A549 (cell line): ENCODE measurements at regions not wholly inside any gene's neighbourhood (a gene's known extent, or its start where the extent isn't known, plus 50 kb on each side); places are given as distances from the start of the nearest gene placed in this dataset.

Experiments
- ATAC-seq, 2 experiments: fragments of 200-7000 bp in 1 of 2; fragments of >200 bp in 1 of 2; cut with Nextera tagmentation in 1 of 2; cut with Tn5 transposase in 1 of 2; 3 replicates each; pipeline versions ENCODE4 v1.8.0 to v1.9.1; 2018 to 2020; ENCODE audit warnings: mild to moderate bottlenecking in 1 of 2, moderate library complexity in 1 of 2
- CTCF ChIA-PET: fragments of 300-600 bp; sonication (Branson Sonifier 250); formaldehyde crosslinking; extraction: SDS; loops from one replicate; lab custom pipeline; 2021; ENCODE audit warnings: antibody characterized with exemption, inconsistent platforms; lab: Yijun Ruan, JAX
- POLR2A ChIA-PET: fragments of 350-600 bp; formaldehyde crosslinking; extraction: SDS; loops from one replicate; lab custom pipeline; 2021; ENCODE audit warnings: antibody characterized with exemption, inconsistent platforms; lab: Yijun Ruan, JAX
- DNase-seq, 2 experiments: peaks; one replicate each; pipeline versions ENCODE4 v3.0.0 to v3.0.0-alpha.2; 2011 to 2016; ENCODE audit warnings: low read depth in 1 of 2, low spot score in 1 of 2
- FAIRE-seq: peaks from 2 replicates; lab custom pipeline; 2011; peaks lifted over from hg19 to GRCh38; lab: Jason Lieb, UNC
- H3K27ac ChIP-seq, 2 experiments: fragments of >200 bp; sonication (Bioruptor Twin); formaldehyde crosslinking; 3 replicates each; pipeline ENCODE4 v1.5.1; 2016 to 2017
- H3K4me1 ChIP-seq: fragments of >200 bp; sonication (Bioruptor Twin); formaldehyde crosslinking; 3 replicates; pipeline ENCODE4 v1.6.1; 2016
- H3K4me2 ChIP-seq: fragments of >200 bp; sonication (Bioruptor Twin); formaldehyde crosslinking; 3 replicates; pipeline ENCODE4 v1.6.1; 2016
- H3K4me3 ChIP-seq: fragments of >200 bp; sonication (Bioruptor Twin); formaldehyde crosslinking; 3 replicates; pipeline ENCODE4 v1.5.1; 2016
- H3K9me3 ChIP-seq: fragments of >200 bp; sonication (Bioruptor Twin); formaldehyde crosslinking; 3 replicates; pipeline ENCODE4 v1.6.1; 2016
- BCL3 ChIP-seq: fragments of >200 bp; sonication (Bioruptor Twin); formaldehyde crosslinking; IDR thresholded peaks from 3 replicates; pipeline ENCODE4 v1.6.1; 2016
- CBX2 ChIP-seq: fragments of 200-600 bp; sonication (generic); IDR thresholded peaks from 2 replicates; pipeline ENCODE4 v1.6.1; 2016; ENCODE audit warnings: low read depth, mild to moderate bottlenecking, borderline replicate concordance
- CBX8 ChIP-seq: fragments of 200-600 bp; sonication (generic); IDR thresholded peaks from 2 replicates; pipeline ENCODE4 v1.6.1; 2016
- CHD4 ChIP-seq: fragments of 200-600 bp; sonication (generic); IDR thresholded peaks from 2 replicates; pipeline ENCODE4 v1.6.1; 2016; ENCODE audit warnings: antibody characterized with exemption, mild to moderate bottlenecking, borderline replicate concordance
- CTCF ChIP-seq: fragments of >200 bp; sonication (Bioruptor Twin); formaldehyde crosslinking; IDR thresholded peaks from 3 replicates; pipeline ENCODE4 v1.5.1; 2016
- EHMT2 ChIP-seq: fragments of 200-600 bp; sonication (generic); IDR thresholded peaks from 2 replicates; pipeline ENCODE4 v1.6.1; 2016; ENCODE audit warnings: antibody characterized with exemption, low read depth, mild to moderate bottlenecking, moderate library complexity
- FOXS1 ChIP-seq: fragments of 250-450 bp; sonication (Bioruptor Pico); IDR thresholded peaks from 2 replicates; pipeline ENCODE4 v1.5.0; 2020; ENCODE audit warnings: mild to moderate bottlenecking, moderate library complexity
- GATA3 ChIP-seq: IDR thresholded peaks from 2 replicates; pipeline ENCODE4 v1.6.1; 2012; ENCODE audit warnings: borderline replicate concordance
- HEYL ChIP-seq: fragments of 250-450 bp; sonication (Bioruptor Pico); IDR thresholded peaks from 2 replicates; pipeline ENCODE4 v1.8.0; 2021; ENCODE audit warnings: mild to moderate bottlenecking, moderate library complexity
- HOXB5 ChIP-seq: fragments of 250-450 bp; sonication (Bioruptor Pico); IDR thresholded peaks from 2 replicates; pipeline ENCODE4 v1.5.0; 2020; ENCODE audit warnings: mild to moderate bottlenecking, moderate library complexity
- KDM1A ChIP-seq: fragments of 200-600 bp; sonication (generic); IDR thresholded peaks from 2 replicates; pipeline ENCODE4 v1.6.1; 2016; ENCODE audit warnings: low read depth, mild to moderate bottlenecking
- MAX ChIP-seq: IDR thresholded peaks from 2 replicates; pipeline ENCODE4 v1.6.1; 2012
- MAZ ChIP-seq: fragments of 150-350 bp; IDR thresholded peaks from 2 replicates; pipeline ENCODE4 v1.6.1; 2014; ENCODE audit warnings: antibody characterized with exemption, low read depth, low read length, borderline replicate concordance
- MYC ChIP-seq: IDR thresholded peaks from 2 replicates; pipeline ENCODE4 v1.6.1; 2012; ENCODE audit warnings: mild to moderate bottlenecking, inconsistent platforms, low read length, improper control_type of control experiment, borderline replicate concordance
- NFE2L2 ChIP-seq: fragments of 150-350 bp; conservative IDR thresholded peaks from 2 replicates; pipeline ENCODE4 v1.6.1; 2014; ENCODE audit warnings: low read length
- PHF8 ChIP-seq: fragments of 200-600 bp; sonication (generic); IDR thresholded peaks from 2 replicates; pipeline ENCODE4 v1.6.1; 2016; ENCODE audit warnings: low read depth, mild to moderate bottlenecking, antibody characterized with exemption, moderate library complexity, borderline replicate concordance
- RAD21 ChIP-seq, 2 experiments: fragments of >200 bp in 1 of 2; sonication (Bioruptor Twin) in 1 of 2; formaldehyde crosslinking in 1 of 2; IDR thresholded peaks in 1 of 2; conservative IDR thresholded peaks in 1 of 2; 2 replicates in 1 of 2; 3 replicates in 1 of 2; pipeline ENCODE4 v1.6.1; 2012 to 2018; ENCODE audit warnings: inconsistent platforms in 1 of 2
- RARB ChIP-seq: fragments of 250-450 bp; sonication (Bioruptor Pico); IDR thresholded peaks from 2 replicates; pipeline ENCODE4 v1.8.0; 2021; ENCODE audit warnings: mild to moderate bottlenecking, moderate library complexity
- SREBF2 ChIP-seq: fragments of 450-650 bp; IDR thresholded peaks from 2 replicates; pipeline ENCODE4 v1.6.1; 2014; ENCODE audit warnings: mild to moderate bottlenecking, moderate library complexity
- ZFP36 ChIP-seq: fragments of 450-650 bp; IDR thresholded peaks from 2 replicates; pipeline ENCODE4 v1.6.1; 2014; ENCODE audit warnings: borderline replicate concordance; ENCODE audit not compliant: partially characterized antibody
- WGBS: methylation state at CpG from one replicate; pipeline ENCODE4 v1.1.6; 2017; ENCODE audit errors: missing lambda C conversion rate; 5-methylcytosine and 5-hydroxymethylcytosine counted together
- TF ChIP-seq, protein P1 (sequence below): fragments of 250-450 bp; sonication (Bioruptor Pico); IDR thresholded peaks from 2 replicates; pipeline ENCODE4 v1.5.0; 2021; ENCODE audit warnings: mild to moderate bottlenecking, moderate library complexity, borderline replicate concordance
- TF ChIP-seq, protein P2 (sequence below): fragments of 200-600 bp; sonication (generic); IDR thresholded peaks from 2 replicates; pipeline ENCODE4 v1.6.1; 2016; ENCODE audit warnings: antibody characterized with exemption, mild to moderate bottlenecking, moderate library complexity
- TF ChIP-seq, protein P3 (sequence below): IDR thresholded peaks from 2 replicates; pipeline ENCODE4 v1.6.1; 2012

DNA sequence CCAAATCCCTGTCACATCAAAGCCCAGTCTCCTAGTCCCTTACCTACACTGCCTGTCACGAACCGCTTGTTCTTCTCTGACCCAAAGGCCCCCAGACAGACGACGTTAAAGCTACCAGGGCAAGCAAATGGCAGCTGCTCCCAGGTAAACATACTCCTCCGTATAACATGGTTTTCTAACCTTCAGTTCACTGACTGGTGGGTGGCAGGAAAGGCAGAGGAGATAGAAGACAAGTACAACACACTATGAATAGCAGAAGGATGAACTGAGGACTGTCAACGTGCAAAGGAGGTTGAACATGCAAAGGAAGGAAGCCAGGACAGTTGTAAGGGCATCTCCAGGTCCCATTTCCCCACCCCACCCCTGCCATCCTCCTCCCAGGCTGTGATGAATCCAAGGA is 449.8 kb downstream of the SHISA9 start:
- no peak overlapping the region for H3K27ac ChIP-seq
- no peaks in the 10 kb centered on the region for H3K4me1 ChIP-seq
- no peak for FAIRE-seq
- ChIA-PET CTCF (no interaction called here), POLR2A (no interaction called here)
- H3K9me3 ChIP-seq, result no peaks in the 10 kb centered on the region
- WGBS, result 9% methylated on average over 6 of the region's 6 CpGs
- TF ChIP-seq, protein P1, sequence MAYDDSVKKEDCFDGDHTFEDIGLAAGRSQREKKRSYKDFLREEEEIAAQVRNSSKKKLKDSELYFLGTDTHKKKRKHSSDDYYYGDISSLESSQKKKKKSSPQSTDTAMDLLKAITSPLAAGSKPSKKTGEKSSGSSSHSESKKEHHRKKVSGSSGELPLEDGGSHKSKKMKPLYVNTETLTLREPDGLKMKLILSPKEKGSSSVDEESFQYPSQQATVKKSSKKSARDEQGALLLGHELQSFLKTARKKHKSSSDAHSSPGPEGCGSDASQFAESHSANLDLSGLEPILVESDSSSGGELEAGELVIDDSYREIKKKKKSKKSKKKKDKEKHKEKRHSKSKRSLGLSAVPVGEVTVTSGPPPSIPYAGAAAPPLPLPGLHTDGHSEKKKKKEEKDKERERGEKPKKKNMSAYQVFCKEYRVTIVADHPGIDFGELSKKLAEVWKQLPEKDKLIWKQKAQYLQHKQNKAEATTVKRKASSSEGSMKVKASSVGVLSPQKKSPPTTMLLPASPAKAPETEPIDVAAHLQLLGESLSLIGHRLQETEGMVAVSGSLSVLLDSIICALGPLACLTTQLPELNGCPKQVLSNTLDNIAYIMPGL, result no peak
- no peak for TF ChIP-seq BCL3
- no peak for TF ChIP-seq MYC
- TF ChIP-seq HOXB5 (CRISPR knock-in tag), result no peak
- no peak for TF ChIP-seq PHF8
- TF ChIP-seq CHD4, result no peak
- TF ChIP-seq EHMT2, result no peak
- TF ChIP-seq CTCF, result no peak
- TF ChIP-seq, protein P2, sequence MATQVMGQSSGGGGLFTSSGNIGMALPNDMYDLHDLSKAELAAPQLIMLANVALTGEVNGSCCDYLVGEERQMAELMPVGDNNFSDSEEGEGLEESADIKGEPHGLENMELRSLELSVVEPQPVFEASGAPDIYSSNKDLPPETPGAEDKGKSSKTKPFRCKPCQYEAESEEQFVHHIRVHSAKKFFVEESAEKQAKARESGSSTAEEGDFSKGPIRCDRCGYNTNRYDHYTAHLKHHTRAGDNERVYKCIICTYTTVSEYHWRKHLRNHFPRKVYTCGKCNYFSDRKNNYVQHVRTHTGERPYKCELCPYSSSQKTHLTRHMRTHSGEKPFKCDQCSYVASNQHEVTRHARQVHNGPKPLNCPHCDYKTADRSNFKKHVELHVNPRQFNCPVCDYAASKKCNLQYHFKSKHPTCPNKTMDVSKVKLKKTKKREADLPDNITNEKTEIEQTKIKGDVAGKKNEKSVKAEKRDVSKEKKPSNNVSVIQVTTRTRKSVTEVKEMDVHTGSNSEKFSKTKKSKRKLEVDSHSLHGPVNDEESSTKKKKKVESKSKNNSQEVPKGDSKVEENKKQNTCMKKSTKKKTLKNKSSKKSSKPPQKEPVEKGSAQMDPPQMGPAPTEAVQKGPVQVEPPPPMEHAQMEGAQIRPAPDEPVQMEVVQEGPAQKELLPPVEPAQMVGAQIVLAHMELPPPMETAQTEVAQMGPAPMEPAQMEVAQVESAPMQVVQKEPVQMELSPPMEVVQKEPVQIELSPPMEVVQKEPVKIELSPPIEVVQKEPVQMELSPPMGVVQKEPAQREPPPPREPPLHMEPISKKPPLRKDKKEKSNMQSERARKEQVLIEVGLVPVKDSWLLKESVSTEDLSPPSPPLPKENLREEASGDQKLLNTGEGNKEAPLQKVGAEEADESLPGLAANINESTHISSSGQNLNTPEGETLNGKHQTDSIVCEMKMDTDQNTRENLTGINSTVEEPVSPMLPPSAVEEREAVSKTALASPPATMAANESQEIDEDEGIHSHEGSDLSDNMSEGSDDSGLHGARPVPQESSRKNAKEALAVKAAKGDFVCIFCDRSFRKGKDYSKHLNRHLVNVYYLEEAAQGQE, result no peak
- TF ChIP-seq, protein P3, sequence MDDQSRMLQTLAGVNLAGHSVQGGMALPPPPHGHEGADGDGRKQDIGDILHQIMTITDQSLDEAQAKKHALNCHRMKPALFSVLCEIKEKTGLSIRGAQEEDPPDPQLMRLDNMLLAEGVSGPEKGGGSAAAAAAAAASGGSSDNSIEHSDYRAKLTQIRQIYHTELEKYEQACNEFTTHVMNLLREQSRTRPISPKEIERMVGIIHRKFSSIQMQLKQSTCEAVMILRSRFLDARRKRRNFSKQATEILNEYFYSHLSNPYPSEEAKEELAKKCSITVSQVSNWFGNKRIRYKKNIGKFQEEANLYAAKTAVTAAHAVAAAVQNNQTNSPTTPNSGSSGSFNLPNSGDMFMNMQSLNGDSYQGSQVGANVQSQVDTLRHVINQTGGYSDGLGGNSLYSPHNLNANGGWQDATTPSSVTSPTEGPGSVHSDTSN, result no peak
- no peak overlapping the region for H3K4me2 ChIP-seq
- no peak for DNase-seq
- no peak for ATAC-seq
- H3K4me3 ChIP-seq, result no peak overlapping the region

DNA sequence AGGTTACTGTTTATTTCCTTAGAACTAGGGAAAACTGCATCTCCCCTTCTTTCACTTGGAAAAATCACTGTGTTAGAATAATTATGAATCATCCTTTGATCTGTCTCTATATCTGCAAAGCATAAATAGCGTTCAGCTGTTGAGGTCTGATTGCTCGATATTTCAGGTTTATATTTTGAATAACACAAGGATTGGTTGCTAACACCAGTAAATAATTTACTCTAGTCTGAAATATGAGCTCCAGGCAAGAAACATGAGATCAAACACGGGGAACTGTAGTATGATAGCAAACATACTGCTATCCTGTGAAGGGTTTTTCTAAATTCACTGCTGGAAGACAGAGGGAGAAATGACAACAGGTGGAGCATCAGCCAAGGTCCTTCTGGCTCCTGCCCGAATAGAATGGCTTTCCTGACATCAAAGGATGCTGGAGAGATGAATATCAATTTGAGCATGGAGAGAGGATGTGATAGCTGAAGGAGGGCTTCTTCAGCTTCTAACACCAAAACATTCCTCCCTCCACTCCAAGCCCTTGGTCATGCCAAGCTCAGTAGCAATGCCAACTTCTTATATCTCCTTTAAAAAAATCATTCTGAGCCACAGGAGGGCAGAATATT is 450.3 kb downstream of the SHISA9 start:
- DNase-seq, result no peak
- CTCF ChIA-PET, result no interaction called here
- H3K9me3 ChIP-seq, result no peaks in the 10 kb centered on the region
- TF ChIP-seq KDM1A (no peak), MAX (no peak), EHMT2 (no peak), ZFP36 (no peak), RAD21 (conservative IDR thresholded peaks at IDR 0.05 in 1 of 2, IDR thresholded peaks at IDR 0.05 in 1 of 2) (no peak), CBX8 (no peak), CBX2 (no peak), HEYL (CRISPR knock-in tag) (no peak), RARB (CRISPR knock-in tag) (no peak), NFE2L2 (no peak), FOXS1 (CRISPR knock-in tag) (no peak), SREBF2 (no peak), HOXB5 (CRISPR knock-in tag) (no peak), GATA3 (no peak), MAZ (no peak)
- TF ChIP-seq, protein P3, result no peak
- TF ChIP-seq, protein P1, result no peak
- TF ChIP-seq, all 56 proteins: peak for 0
- no peak for ATAC-seq
- Histone ChIP-seq H3K4me3 (no peak overlapping the region), H3K4me2 (no peak overlapping the region), H3K4me1 (no peaks in the 10 kb centered on the region), H3K27ac (no peak overlapping the region)
- FAIRE-seq, result no peak
- 6% methylated on average over 4 of the region's 4 CpGs for WGBS
- POLR2A ChIA-PET, result no interaction called here
